Head of caudate nucleus (tissue), 42 donors: ENCODE measurements at regions not wholly inside any gene's neighbourhood (a gene's known extent, or its start where the extent isn't known, plus 50 kb on each side); places are given as distances from the start of the nearest gene placed in this dataset.

Source experiments
- DNase-seq, 42 donors: peaks; one replicate each; pipeline versions ENCODE4 v3.0.0 to v3.0.0-alpha.2; 2020 to 2021; ENCODE audit warnings: mixed read lengths in 7 of 42
- intact Hi-C: fragments of 100-400 bp; cut with DNase I; formaldehyde crosslinking; loops from one replicate; pipeline ENCODE4 v1.15.0; 2022

- intact Hi-C loops: no loop called here
- DNase-seq: no peak
These were observed 954.3 kb upstream of the FLRT2 start for GRCh38 chr14:84575681-84576080.

- no peak for DNase-seq
- intact Hi-C loops: no loop called here
These were observed 950.7 kb upstream of the FLRT2 start for GRCh38 chr14:84579292-84579691.

- DNase-seq: no peak
- intact Hi-C loops: no loop called here
These were observed 948.9 kb upstream of the FLRT2 start for GRCh38 chr14:84581041-84581440.

- no peak for DNase-seq
- intact Hi-C loops: no loop called here
These were observed 945.4 kb upstream of the FLRT2 start for GRCh38 chr14:84584511-84584910.

- intact Hi-C loops: no loop called here
These were observed 938.0 kb upstream of the FLRT2 start for GRCh38 chr14:84591827-84592445.

GRCh38 chr14:84592770-84593169 is 937.2 kb upstream of the FLRT2 start:
- no peak for DNase-seq
- intact Hi-C loops: no loop called here

More at GRCh38 chr14:84591827-84592445, 938.0 kb upstream of the FLRT2 start:
- no peak for DNase-seq

GRCh38 chr14:84610086-84610485 is 919.9 kb upstream of the FLRT2 start:
- no peak for DNase-seq
- intact Hi-C loops: no loop called here

- intact Hi-C loops: no loop called here
These were observed 907.6 kb upstream of the FLRT2 start for GRCh38 chr14:84622357-84622756.

GRCh38 chr14:84643446-84643845 is 886.5 kb upstream of the FLRT2 start:
- intact Hi-C loops: no loop called here
- DNase-seq: no peak

More at GRCh38 chr14:84622357-84622756, 907.6 kb upstream of the FLRT2 start:
- no peak for DNase-seq

- no peak for DNase-seq
- intact Hi-C loops: no loop called here
These were observed 883.0 kb upstream of the FLRT2 start for GRCh38 chr14:84646786-84647500.

GRCh38 chr14:84655014-84655413 is 874.9 kb upstream of the FLRT2 start:
- intact Hi-C loops: no loop called here
- no peak for DNase-seq

- intact Hi-C loops: no loop called here
- DNase-seq: no peak
These were observed 872.0 kb upstream of the FLRT2 start for GRCh38 chr14:84657911-84658310.

- no peak for DNase-seq
- intact Hi-C loops: no loop called here
These were observed 859.1 kb upstream of the FLRT2 start for GRCh38 chr14:84670796-84671195.

- no peak for DNase-seq
These were observed 858.2 kb upstream of the FLRT2 start for GRCh38 chr14:84671776-84672175.

GRCh38 chr14:84674636-84675035 is 855.3 kb upstream of the FLRT2 start:
- DNase-seq: no peak
- intact Hi-C loops: no loop called here

More at GRCh38 chr14:84671776-84672175, 858.2 kb upstream of the FLRT2 start:
- intact Hi-C loops: no loop called here

GRCh38 chr14:84686550-84686949 is 843.4 kb upstream of the FLRT2 start:
- intact Hi-C loops: no loop called here
- no peak for DNase-seq

GRCh38 chr14:84688297-84689025 is 841.5 kb upstream of the FLRT2 start:
- intact Hi-C loops: no loop called here
- no peak for DNase-seq

GRCh38 chr14:84694161-84694560 is 835.8 kb upstream of the FLRT2 start:
- intact Hi-C loops: no loop called here
- no peak for DNase-seq

- intact Hi-C loops: no loop called here
- DNase-seq: no peak
These were observed 825.3 kb upstream of the FLRT2 start for GRCh38 chr14:84704601-84705000.

GRCh38 chr14:84707830-84708229 is 822.1 kb upstream of the FLRT2 start:
- no peak for DNase-seq
- intact Hi-C loops: no loop called here
